ENCODE measurements at regions not wholly inside any gene's neighbourhood (a gene's known extent, or its start where the extent isn't known, plus 50 kb on each side); places are given as distances from the start of the nearest gene placed in this dataset.

- TF ChIP-seq SKIL (IDR thresholded peaks at IDR 0.05; ENCODE audit: low read depth, poor library complexity, severe bottlenecking) (peak; percentile 54), ATF7 (IDR thresholded peaks at IDR 0.05; ENCODE audit: low read depth) (peak; percentile 13; the same call in 1 of the 2 replicates), NR2F1 (conservative IDR thresholded peaks at IDR 0.05) (peak; percentile 72), BCLAF1 (IDR thresholded peaks at IDR 0.05) (no peak), ZBTB4 (CRISPR knock-in tag; IDR thresholded peaks at IDR 0.05) (no peak), MYC (IDR thresholded peaks at IDR 0.05; ENCODE audit: insufficient read depth, insufficient read length, insufficient replicate concordance, low read length, severe bottlenecking) (no peak), IKZF2 (IDR thresholded peaks at IDR 0.05) (peak; percentile 87), TARDBP (IDR thresholded peaks at IDR 0.05; ENCODE audit: borderline replicate concordance) (no peak), NFYB (IDR thresholded peaks at IDR 0.05; ENCODE audit: insufficient read depth, low read depth, low read length) (0 out of 2 replicates have a peak, but pooled peaks have one; percentile 42), NBN (IDR thresholded peaks at IDR 0.05) (peak; percentile 62; the same call in 1 of the 2 replicates), IKZF1 (conservative IDR thresholded peaks at IDR 0.05) (peak; percentile 83), HDGF (IDR thresholded peaks at IDR 0.05) (peak; percentile 81; the same call in 1 of the 2 replicates), GATAD2B (conservative IDR thresholded peaks at IDR 0.05; ENCODE audit: low read depth) (0 out of 2 replicates have a peak, but pooled peaks have one; percentile 50), TAF1 (IDR thresholded peaks at IDR 0.05; ENCODE audit: borderline replicate concordance, low read depth, low read length) (no peak), TCF12 (IDR thresholded peaks at IDR 0.05; ENCODE audit: low read depth, low read length) (0 out of 2 replicates have a peak, but pooled peaks have one; percentile 29), CTCF (IDR thresholded peaks at IDR 0.05 in 2 of 3, conservative IDR thresholded peaks at IDR 0.05 in 1 of 3; ENCODE audit: control insufficient read depth in 2 of 3, extremely low read depth in 1 of 3, insufficient read depth in 1 of 3, low read depth in 3 of 3, low read length in 3 of 3) (peak; percentile 22 to 53 (median 42); a peak in 5 of 6 replicates), SPI1 (IDR thresholded peaks at IDR 0.05; ENCODE audit: borderline replicate concordance, insufficient read depth, low read depth, low read length) (peak; percentile 28; the same call in 1 of the 2 replicates), BHLHE40 (IDR thresholded peaks at IDR 0.05; ENCODE audit: borderline replicate concordance in 1 of 2, low read depth in 2 of 2, low read length in 1 of 2) (peak in 1 of 2 experiments; percentile 36; a peak in 1 of 4 replicates)
These were observed 192.3 kb downstream of the PALM2AKAP2 start (continued) for GRCh38 chr9:109972026-109972882.
